Upper lobe of left lung (tissue), 4 donors: ENCODE measurements at regions not wholly inside any gene's neighbourhood (a gene's known extent, or its start where the extent isn't known, plus 50 kb on each side); places are given as distances from the start of the nearest gene placed in this dataset.

Experiments used
- POLR2A ChIP-seq, 4 donors: fragments of 450-650 bp; IDR thresholded peaks; one replicate each; pipeline ENCODE4 v1.5.1; 2016 to 2017; ENCODE audit warnings: antibody characterized with exemption in 4 of 4, mild to moderate bottlenecking in 2 of 4
- TF ChIP-seq, protein P1 (sequence below), 6 experiments: fragments of 450-650 bp in 4 of 6; fragments of 200-600 bp in 2 of 6; sonication (generic) in 2 of 6; IDR thresholded peaks; one replicate each; pipeline ENCODE4 v1.5.1; 2016 to 2019; ENCODE audit warnings: antibody characterized with exemption in 6 of 6

DNA sequence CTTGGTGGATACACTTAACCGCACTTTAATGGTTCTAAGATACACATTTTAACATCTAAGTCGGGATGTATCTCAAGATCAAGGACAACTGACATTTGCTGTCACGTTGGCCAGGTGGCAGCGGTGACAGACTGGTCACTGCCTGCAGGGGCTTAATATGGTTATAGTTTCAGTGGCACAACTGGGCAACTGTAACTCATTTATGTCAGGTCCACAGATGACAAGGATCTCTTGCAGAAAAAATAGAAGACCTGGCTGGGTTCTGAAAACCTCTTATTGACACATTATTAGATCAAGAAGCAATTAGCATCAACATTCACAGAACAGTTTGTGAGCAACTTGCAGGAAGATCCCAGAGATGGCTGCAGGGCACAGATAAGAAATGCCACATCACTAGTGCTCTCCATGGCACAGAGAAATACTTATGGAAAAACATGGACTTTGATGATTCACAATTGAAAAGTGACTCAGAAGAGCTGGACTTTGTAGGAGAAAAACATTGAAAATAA is 99.6 kb upstream of the SORBS2 start:
- TF ChIP-seq, protein P1, sequence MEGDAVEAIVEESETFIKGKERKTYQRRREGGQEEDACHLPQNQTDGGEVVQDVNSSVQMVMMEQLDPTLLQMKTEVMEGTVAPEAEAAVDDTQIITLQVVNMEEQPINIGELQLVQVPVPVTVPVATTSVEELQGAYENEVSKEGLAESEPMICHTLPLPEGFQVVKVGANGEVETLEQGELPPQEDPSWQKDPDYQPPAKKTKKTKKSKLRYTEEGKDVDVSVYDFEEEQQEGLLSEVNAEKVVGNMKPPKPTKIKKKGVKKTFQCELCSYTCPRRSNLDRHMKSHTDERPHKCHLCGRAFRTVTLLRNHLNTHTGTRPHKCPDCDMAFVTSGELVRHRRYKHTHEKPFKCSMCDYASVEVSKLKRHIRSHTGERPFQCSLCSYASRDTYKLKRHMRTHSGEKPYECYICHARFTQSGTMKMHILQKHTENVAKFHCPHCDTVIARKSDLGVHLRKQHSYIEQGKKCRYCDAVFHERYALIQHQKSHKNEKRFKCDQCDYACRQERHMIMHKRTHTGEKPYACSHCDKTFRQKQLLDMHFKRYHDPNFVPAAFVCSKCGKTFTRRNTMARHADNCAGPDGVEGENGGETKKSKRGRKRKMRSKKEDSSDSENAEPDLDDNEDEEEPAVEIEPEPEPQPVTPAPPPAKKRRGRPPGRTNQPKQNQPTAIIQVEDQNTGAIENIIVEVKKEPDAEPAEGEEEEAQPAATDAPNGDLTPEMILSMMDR (IDR thresholded peaks at IDR 0.05), result no peak
- no peak for TF ChIP-seq POLR2A (IDR thresholded peaks at IDR 0.05)
